ENCODE measurements at regions not wholly inside any gene's neighbourhood (a gene's known extent, or its start where the extent isn't known, plus 50 kb on each side); places are given as distances from the start of the nearest gene placed in this dataset.

GRCh38 chr9:81266674-81267073 lies 422.7 kb downstream of the TLE1 start:
- TF ChIP-seq, protein P1, sequence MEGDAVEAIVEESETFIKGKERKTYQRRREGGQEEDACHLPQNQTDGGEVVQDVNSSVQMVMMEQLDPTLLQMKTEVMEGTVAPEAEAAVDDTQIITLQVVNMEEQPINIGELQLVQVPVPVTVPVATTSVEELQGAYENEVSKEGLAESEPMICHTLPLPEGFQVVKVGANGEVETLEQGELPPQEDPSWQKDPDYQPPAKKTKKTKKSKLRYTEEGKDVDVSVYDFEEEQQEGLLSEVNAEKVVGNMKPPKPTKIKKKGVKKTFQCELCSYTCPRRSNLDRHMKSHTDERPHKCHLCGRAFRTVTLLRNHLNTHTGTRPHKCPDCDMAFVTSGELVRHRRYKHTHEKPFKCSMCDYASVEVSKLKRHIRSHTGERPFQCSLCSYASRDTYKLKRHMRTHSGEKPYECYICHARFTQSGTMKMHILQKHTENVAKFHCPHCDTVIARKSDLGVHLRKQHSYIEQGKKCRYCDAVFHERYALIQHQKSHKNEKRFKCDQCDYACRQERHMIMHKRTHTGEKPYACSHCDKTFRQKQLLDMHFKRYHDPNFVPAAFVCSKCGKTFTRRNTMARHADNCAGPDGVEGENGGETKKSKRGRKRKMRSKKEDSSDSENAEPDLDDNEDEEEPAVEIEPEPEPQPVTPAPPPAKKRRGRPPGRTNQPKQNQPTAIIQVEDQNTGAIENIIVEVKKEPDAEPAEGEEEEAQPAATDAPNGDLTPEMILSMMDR (IDR thresholded peaks at IDR 0.05) = no peak
- TF ChIP-seq POLR2AphosphoS5 (IDR thresholded peaks at IDR 0.05) (no peak), EP300 (IDR thresholded peaks at IDR 0.05) (no peak), POLR2A (IDR thresholded peaks at IDR 0.05) (no peak)
